ENCODE measurements at regions not wholly inside any gene's neighbourhood (a gene's known extent, or its start where the extent isn't known, plus 50 kb on each side); places are given as distances from the start of the nearest gene placed in this dataset.
A peak's percentile ranks its signal among the peaks of the same experiment; 100 is the strongest.
"Not testable (repeated sequence)": the region's sequence is repeated elsewhere in the genome, so short reads cannot be mapped to it uniquely, and the experiment has no call there.

DNA sequence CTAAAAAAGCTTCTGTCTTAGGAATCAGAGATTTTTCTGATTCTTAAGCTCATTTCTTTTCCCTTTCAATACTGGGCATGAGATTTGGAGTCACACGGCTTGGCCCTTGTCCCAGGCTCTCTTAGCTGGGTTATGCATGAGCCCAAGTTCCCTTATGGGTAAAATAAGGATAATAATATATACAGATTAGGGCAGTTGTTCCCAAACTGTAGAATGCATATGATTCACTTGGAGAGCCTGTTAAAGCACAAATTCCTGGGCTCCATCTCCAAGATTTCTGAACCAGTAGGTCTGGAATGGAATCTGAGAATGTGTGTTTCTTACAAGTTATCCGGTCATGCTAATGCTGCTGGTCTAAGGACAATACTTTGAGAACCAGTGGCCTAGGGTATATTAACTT lies 154.0 kb downstream of the REEP3 start:
- no peak for DNase-seq

DNA sequence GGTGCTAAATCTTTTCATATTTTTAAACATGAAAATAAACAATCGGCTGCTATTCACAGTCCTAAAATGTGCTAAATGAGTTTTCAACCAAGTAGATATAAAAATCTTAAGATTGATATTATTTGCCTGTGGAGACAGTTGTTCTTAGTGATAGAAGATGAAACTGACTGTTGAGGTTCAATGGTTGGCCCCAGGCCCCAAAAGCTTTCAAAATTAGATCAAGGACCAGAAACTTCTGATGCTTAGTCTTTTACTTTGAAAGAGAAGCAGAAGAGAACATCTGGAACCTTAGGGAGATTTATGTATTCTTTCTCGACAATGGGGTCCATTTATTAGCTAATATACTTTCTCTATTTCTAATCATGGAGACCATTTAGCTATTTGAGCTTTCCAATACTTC lies 155.8 kb downstream of the REEP3 start:
- no peak for DNase-seq

DNA sequence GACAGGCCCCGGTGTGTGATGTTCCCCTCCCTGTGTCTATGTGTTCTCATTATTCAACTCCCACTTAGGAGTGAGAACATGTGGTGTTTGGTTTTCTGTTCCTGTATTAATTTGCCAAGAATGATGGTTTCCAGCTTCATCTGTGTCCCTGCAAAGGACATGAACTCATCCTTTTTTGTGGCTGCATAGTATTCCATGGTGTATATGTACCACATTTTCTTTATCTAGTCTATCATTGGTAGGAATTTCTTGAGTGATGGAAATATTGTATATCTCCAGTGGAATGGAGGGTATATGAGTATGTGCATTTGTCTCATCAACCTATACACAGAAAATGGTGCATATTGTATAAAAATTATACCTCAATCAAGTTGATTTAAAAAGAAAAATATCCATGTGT lies 159.3 kb downstream of the REEP3 start:
- DNase-seq, result not testable (repeated sequence)

DNA sequence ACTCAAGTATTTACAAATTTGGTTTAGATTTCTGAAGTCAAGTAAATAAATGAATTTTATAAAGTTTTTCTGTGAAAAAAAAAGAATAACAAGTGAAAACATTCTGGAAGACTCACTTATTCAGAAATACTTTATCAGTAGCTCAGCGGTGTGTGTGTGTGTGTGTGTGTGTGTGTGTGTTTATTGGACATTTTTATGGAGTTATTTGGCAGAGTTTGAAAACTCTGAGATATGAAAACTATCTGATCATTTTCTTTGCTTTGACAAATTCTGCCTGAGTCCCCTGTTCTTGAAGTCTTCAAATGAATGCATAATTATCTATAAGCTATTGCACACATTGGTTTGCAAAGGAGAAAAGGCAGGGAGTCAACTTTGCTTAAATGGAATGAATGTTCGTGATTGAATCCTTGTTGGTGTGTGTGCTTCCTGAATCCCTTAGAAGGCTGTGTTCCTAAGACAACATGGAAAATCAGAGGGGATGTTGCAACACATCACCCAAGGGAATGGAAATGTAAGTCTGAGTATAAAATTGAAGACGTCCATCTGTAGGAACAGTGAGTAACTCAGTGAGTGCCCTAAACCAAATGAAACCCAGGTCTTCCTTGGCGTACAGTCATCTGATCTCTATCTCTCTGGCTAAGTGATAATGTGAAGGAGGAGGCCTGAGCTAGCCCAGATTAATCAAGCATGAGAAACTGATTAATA lies 160.9 kb downstream of the REEP3 start:
- DNase-seq, result no peak

DNA sequence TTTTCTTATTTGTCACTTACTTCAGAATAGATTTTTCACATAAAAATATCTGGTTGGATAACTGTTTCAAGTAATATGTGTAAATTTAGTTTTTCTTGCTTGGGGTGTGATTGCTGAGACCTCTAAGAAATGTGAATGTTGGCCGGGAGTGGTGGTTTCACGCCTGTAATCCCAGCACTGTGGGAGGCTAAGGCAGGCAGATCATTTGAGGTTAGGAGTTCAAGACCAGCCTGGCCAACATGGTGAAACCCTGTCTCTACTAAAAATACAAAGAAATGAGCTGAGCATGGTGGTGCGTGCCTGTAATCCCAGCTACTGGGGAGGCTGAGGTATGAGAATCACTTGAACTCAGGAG lies 161.5 kb downstream of the REEP3 start:
- not testable (repeated sequence) for DNase-seq

GRCh38 chr10:63683223-63683622 lies 162.0 kb downstream of the REEP3 start:
- no peak for DNase-seq

- DNase-seq, result no peak
Measured at GRCh38 chr10:63683686-63684085, 162.5 kb downstream of the REEP3 start.

- DNase-seq, result no peak
Measured at GRCh38 chr10:63684257-63684936, 163.2 kb downstream of the REEP3 start.

DNA sequence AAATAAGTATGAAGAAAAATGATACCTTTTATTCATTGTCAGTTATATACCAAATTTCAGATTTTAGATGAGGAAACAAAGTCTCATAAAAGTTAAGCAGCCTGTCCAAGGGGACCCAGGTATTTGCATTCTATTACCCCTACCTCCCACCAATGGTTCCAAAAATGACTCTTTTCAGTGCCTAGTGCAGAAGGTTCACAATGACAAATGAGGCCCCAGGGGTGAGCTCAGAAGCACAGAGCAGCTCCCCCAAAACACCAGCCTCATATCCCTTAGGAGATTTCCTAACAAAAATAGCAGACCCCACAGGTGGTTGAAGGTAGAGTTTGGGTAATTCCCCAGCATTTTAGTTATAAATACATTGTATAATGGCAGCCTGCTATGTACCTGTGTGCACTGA lies 168.6 kb downstream of the REEP3 start:
- no peak for DNase-seq

- DNase-seq, result no peak
Measured at GRCh38 chr10:63692220-63692896, 171.2 kb downstream of the REEP3 start.

DNA sequence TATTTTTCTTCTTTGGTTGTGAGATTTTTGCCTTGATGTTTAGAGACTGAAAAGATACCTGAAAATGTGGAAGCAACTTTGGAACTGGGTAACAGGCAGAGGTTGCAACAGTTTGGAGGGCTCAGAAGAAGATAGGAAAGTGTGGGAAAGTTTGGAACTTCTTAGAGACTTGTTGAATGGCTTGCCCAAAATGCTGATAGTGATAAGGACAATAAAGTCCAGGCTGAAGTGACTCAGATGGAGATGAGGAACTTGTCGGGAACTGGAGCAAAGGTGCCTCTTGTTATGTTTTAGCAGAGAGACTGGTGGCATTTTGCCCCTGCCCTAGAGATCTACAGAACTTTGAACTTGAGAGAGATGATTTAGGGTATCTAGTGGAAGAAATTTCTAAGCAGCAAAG lies 171.8 kb downstream of the REEP3 start:
- not testable (repeated sequence) for DNase-seq

DNA sequence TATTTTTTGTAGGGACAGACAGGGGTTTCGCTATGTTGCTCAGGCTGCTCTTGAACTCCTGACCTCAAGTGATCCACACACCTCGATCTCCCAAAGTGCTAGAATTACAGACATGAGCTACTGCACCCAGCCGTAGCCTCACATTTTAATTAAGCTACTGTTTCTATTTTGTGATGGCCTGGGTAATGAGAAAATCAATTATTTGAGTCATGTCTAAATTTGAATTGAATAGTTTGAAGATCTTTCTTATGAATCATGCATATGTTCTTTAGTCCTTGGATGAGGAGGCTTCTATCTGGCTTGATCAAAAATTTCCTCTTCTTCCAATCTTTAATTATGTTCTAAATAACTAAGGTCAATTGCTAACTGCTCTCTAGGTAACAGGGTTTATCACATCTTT lies 175.0 kb downstream of the REEP3 start:
- DNase-seq, result no peak

DNA sequence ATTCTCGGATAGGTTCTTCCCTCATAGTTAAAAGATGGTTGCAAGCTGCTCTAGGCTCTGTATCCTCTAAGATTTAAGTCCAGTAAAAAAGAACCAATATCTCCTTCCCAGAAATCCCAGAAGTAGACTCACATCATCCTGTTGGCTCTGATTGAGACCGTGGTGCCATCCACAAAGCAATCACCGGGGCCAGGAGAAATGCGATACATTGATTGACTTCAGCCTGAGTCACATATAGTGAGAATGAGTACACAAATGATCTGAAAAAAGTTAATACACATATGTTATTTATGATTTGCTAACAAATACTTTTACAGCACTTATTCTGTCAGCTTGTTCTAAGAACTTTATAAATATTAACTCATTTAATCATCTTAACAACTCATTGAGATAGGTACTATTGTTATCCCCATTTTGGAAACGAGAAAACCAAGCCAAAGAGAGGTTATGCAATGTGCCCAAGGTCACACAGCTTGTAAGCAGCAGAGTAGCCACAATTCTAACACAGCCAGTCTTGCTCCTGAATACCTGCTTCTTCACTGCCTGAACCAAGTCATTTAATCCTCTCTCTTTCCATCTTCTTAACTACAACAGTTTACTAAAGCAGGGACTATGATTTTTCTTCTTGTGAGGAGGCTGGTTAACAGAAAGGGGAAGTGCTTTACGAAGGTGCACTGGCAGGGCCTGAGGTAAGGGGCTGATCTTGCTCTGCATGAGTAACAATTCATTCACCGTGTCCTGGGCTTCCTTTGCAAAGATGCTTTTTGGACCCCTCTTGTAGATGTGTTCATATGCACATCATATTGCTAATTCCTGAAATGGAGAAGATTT lies 177.0 kb downstream of the REEP3 start:
- DNase-seq, result no peak

DNA sequence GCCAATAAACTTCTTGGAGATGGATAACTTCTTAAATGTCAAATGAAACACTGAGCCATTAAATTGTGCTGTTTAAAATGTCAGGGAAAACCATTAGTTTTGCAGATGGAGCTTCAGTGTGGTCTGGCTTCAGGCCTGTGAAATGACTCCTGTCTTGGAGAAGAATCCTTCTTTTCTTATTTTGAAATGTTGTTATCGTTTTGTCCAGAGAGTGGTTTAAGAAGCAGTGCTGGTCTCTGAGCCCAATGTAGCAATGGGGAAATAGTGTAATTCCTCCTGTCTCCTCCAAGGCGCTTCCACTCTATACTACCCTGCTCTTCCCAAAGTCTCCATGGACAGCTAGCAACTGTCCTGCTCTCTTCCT lies 177.6 kb downstream of the REEP3 start:
- DNase-seq, result no peak

DNA sequence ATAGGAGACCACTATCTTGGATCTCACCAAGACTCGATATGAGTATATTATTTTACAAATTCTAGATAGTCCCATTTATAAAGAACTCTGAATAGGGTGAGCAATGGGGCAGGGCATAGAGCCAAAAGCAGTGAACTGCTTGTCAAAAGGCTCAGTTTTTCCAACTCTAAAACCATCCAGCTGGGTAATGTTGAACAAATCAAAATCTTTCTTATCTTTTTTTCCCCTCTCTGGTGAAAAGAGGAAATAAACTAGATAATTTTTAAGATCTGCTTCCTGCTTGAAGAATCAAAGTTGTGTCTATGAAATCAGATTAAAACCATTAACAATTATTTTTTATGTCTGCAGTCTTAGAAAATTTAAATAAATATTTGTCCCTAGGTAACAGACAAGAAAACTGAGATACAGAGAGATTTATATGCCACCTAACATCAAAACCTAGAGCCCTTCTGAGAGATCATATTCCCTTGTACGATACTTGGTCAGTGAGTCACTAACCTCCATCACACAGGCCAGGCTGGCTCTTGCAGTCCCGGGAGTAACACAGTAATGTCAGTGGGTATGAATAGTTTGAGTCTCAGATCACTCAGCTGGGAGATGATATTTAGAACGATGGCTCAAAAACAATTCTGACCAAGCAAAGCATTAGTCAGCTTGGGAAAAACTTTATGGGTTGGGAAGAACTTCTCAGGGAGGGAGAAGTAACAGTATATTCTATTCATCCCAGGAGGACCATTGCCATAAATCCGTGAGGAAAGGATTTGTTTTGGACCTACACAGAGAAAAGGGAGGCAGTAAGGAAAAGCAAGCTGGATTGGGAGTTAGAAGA lies 178.8 kb downstream of the REEP3 start:
- DNase-seq, result no peak

GRCh38 chr10:63700631-63701156 lies 179.5 kb downstream of the REEP3 start:
- DNase-seq, result peak in 1 of 2 experiments; percentile 5

DNA sequence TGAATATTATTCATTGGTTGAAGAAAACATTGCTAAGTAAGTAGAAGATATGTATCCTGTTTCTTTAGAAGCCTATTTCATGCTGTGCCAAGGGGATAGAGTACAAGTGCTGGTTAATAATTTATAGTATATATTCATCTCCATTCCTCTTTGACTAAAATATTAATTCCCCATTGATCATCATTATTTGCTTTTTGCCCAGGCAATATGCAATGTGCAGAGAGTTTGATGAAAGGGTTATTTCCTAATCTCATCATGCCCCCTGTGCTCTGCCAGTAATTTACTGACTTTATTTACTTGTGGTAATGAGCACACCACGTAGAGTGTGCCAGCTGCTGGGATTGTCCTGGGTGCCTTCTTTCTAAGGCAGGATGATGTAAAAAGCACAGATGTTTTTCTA lies 180.9 kb downstream of the REEP3 start:
- peak; percentile 22 to 82 for DNase-seq

DNA sequence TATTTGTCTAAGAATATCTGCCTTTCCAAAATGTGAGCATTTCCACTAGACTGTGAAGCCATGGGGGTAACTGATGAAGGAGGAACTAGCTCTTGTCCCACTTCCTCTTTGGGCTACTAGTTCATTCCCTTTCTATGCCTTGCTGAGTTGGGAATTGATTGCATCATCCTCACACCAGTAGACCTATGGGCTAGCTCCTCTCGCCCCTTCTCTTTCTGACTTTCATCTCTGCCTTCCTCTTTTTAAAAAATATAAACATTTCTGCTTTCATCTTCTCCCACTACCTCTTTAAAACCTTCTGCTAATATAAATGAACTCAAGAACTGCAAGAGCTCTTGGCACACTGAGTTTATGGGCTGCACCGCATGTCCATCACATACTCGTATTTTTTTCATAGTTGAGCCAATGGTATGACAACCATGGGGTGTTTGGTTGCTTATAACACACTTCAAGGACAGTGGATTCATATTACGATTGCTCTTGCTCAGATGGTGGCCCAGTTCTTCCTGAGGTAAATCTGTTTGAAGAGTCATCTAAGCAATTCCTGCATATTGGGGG lies 182.0 kb downstream of the REEP3 start:
- peak; percentile 3 to 59 for DNase-seq

GRCh38 chr10:63703740-63704345 lies 182.6 kb downstream of the REEP3 start:
- DNase-seq, result peak; percentile 21 to 59

- peak in 1 of 2 experiments; percentile 9 for DNase-seq
Measured at GRCh38 chr10:63707254-63707910, 186.2 kb downstream of the REEP3 start.

GRCh38 chr10:63708421-63708820 lies 187.2 kb downstream of the REEP3 start:
- no peak for DNase-seq

All from NCI-H2081 (cell line).